NOMO-1 treated with dmso at 0.1 percent for 144 hours (cell line): ENCODE measurements at regions not wholly inside any gene's neighbourhood (a gene's known extent, or its start where the extent isn't known, plus 50 kb on each side); places are given as distances from the start of the nearest gene placed in this dataset.

Experiments
- DNase-seq: peaks from one replicate; lab custom pipeline; 2025; ENCODE audit not compliant: unreplicated experiment; lab: John Stamatoyannopoulos, UW

GRCh38 chr13:20351281-20352022 is 119.3 kb upstream of the GJB6 start:
- peak; percentile 49 for DNase-seq

- DNase-seq: no peak
These were observed 118.7 kb upstream of the GJB6 start for GRCh38 chr13:20350819-20351218.

GRCh38 chr13:20350382-20350763 is 118.3 kb upstream of the GJB6 start:
- no peak for DNase-seq

- no peak for DNase-seq
These were observed 117.7 kb upstream of the GJB6 start for GRCh38 chr13:20349564-20350381.

GRCh38 chr13:20348645-20349408 is 116.7 kb upstream of the GJB6 start:
- no peak for DNase-seq

GRCh38 chr13:20348018-20348417 is 115.9 kb upstream of the GJB6 start:
- no peak for DNase-seq

GRCh38 chr13:20344836-20345490 is 112.8 kb upstream of the GJB6 start:
- no peak for DNase-seq

- no peak for DNase-seq
These were observed 110.2 kb upstream of the GJB6 start for GRCh38 chr13:20342311-20342710.

- peak; percentile 95 for DNase-seq
These were observed 108.6 kb upstream of the GJB6 start for GRCh38 chr13:20340759-20341171.

GRCh38 chr13:20340136-20340758 is 108.1 kb upstream of the GJB6 start:
- DNase-seq: no peak

GRCh38 chr13:20337884-20338551 is 105.9 kb upstream of the GJB6 start:
- DNase-seq: peak; percentile 94

- no peak for DNase-seq
These were observed 104.6 kb upstream of the GJB6 start for GRCh38 chr13:20336761-20337160.

GRCh38 chr13:20334309-20334708 is 102.2 kb upstream of the GJB6 start:
- no peak for DNase-seq

- no peak for DNase-seq
These were observed 100.4 kb upstream of the GJB6 start for GRCh38 chr13:20332361-20333096.

- DNase-seq: no peak
These were observed 99.8 kb upstream of the GJB6 start for GRCh38 chr13:20331949-20332348.

- DNase-seq: no peak
These were observed 99.3 kb upstream of the GJB6 start for GRCh38 chr13:20331419-20331818.

GRCh38 chr13:20326809-20327208 is 94.7 kb upstream of the GJB6 start:
- no peak for DNase-seq

- no peak for DNase-seq
These were observed 94.2 kb upstream of the GJB6 start for GRCh38 chr13:20326276-20326675.

- DNase-seq: no peak
These were observed 88.8 kb upstream of the GJB6 start for GRCh38 chr13:20320885-20321284.
